ENCODE measurements at regions not wholly inside any gene's neighbourhood (a gene's known extent, or its start where the extent isn't known, plus 50 kb on each side); places are given as distances from the start of the nearest gene placed in this dataset.

GRCh38 chr1:34602907-34603306 lies 151.9 kb upstream of the GJB5 start:
- Histone ChIP-seq H3K9me3 (replicated peaks in 1 of 2; ENCODE audit: control insufficient read depth in 1 of 2, insufficient read depth in 1 of 2, low read length in 2 of 2) (no peaks in the 10 kb centered on the region), H3K27me3 (ENCODE audit: control insufficient read depth in 2 of 2, insufficient read depth in 2 of 2, low read length in 2 of 2) (no peaks in the 10 kb centered on the region), H3K4me1 (ENCODE audit: control insufficient read depth in 1 of 2, insufficient read depth in 2 of 2, low read length in 2 of 2) (no peaks in the 10 kb centered on the region), H3K79me2 (ENCODE audit: insufficient read depth, low read length) (no peaks in the 10 kb centered on the region), H2AFZ (ENCODE audit: insufficient read depth, low read depth, low read length, poor library complexity, severe bottlenecking) (no peak overlapping the region), H3K36me3 (replicated peaks in 1 of 2; ENCODE audit: control insufficient read depth in 1 of 2, insufficient read depth in 2 of 2, low read length in 2 of 2) (no peaks in the 10 kb centered on the region), H4K20me1 (ENCODE audit: insufficient read depth, low read length) (no peaks in the 10 kb centered on the region), H3K4me2 (replicated peaks; ENCODE audit: extremely low read depth, low read length, poor library complexity, severe bottlenecking) (no peak overlapping the region), H3K27ac (ENCODE audit: low read depth in 1 of 2, low read length in 2 of 2) (no peak overlapping the region), H3K9ac (ENCODE audit: insufficient read depth, low read length, poor library complexity, severe bottlenecking) (no peak overlapping the region), H3K4me3 (replicated peaks in 1 of 3; ENCODE audit: low read depth in 2 of 3, low read length in 3 of 3) (no peak overlapping the region)
- no peaks in the 10 kb centered on the region for H3K36me3 Mint-ChIP-seq
- no CpG with 5 or more reads among the region's 6 CpGs for WGBS (ENCODE audit: insufficient coverage)
- no peak for DNase-seq
- no peak overlapping the region for H3K4me3 Mint-ChIP-seq
- H3K27ac Mint-ChIP-seq: no peak overlapping the region
- intact Hi-C loops (cut with micrococcal nuclease): no loop called here
- H3K4me1 Mint-ChIP-seq: no peaks in the 10 kb centered on the region
- TF ChIP-seq CTCF (IDR thresholded peaks at IDR 0.05): no peak
- H3K9me3 Mint-ChIP-seq: no peaks in the 10 kb centered on the region
- H3K27me3 Mint-ChIP-seq (ENCODE audit: low read depth in 3 of 3): peaks cover 2 to 6% (median 4%) of the 10 kb centered on the region in 3 donors

- Mint-ChIP-seq H3K9me3 (no peaks in the 10 kb centered on the region), H3K27ac (no peak overlapping the region), H3K27me3 (ENCODE audit: low read depth in 3 of 3) (peaks cover 2 to 9% (median 4%) of the 10 kb centered on the region in 3 donors), H3K4me3 (no peak overlapping the region), H3K4me1 (no peaks in the 10 kb centered on the region), H3K36me3 (no peaks in the 10 kb centered on the region)
- Histone ChIP-seq H3K27me3 (ENCODE audit: control insufficient read depth in 2 of 2, insufficient read depth in 2 of 2, low read length in 2 of 2) (no peaks in the 10 kb centered on the region), H3K4me1 (ENCODE audit: control insufficient read depth in 1 of 2, insufficient read depth in 2 of 2, low read length in 2 of 2) (no peaks in the 10 kb centered on the region), H3K79me2 (ENCODE audit: insufficient read depth, low read length) (no peaks in the 10 kb centered on the region), H3K27ac (ENCODE audit: low read depth in 1 of 2, low read length in 2 of 2) (no peak overlapping the region), H3K36me3 (replicated peaks in 1 of 2; ENCODE audit: control insufficient read depth in 1 of 2, insufficient read depth in 2 of 2, low read length in 2 of 2) (no peaks in the 10 kb centered on the region), H3K4me3 (replicated peaks in 1 of 3; ENCODE audit: low read depth in 2 of 3, low read length in 3 of 3) (no peak overlapping the region), H4K20me1 (ENCODE audit: insufficient read depth, low read length) (no peaks in the 10 kb centered on the region), H3K4me2 (replicated peaks; ENCODE audit: extremely low read depth, low read length, poor library complexity, severe bottlenecking) (no peak overlapping the region), H3K9me3 (replicated peaks in 1 of 2; ENCODE audit: control insufficient read depth in 1 of 2, insufficient read depth in 1 of 2, low read length in 2 of 2) (no peaks in the 10 kb centered on the region), H3K9ac (ENCODE audit: insufficient read depth, low read length, poor library complexity, severe bottlenecking) (no peak overlapping the region), H2AFZ (ENCODE audit: insufficient read depth, low read depth, low read length, poor library complexity, severe bottlenecking) (no peak overlapping the region)
- WGBS (ENCODE audit: insufficient coverage): 64% methylated on average over 2 of the region's 2 CpGs
- DNase-seq: no peak
- intact Hi-C loops (cut with micrococcal nuclease): no loop called here
- TF ChIP-seq CTCF (IDR thresholded peaks at IDR 0.05): no peak
Observed at GRCh38 chr1:34603594-34603993, 151.3 kb upstream of the GJB5 start.
